ENCODE measurements at regions not wholly inside any gene's neighbourhood (a gene's known extent, or its start where the extent isn't known, plus 50 kb on each side); places are given as distances from the start of the nearest gene placed in this dataset.
A peak's percentile ranks its signal among the peaks of the same experiment; 100 is the strongest.

GRCh38 chr6:165987483-165988301 is 180.0 kb downstream of the TBXT start:
- H3K36me3 Mint-ChIP-seq (ENCODE audit: low read depth), result no peaks in the 10 kb centered on the region; the same call in 2 of the 3 replicates
- peaks cover 77% of the 10 kb centered on the region for H3K27me3 Mint-ChIP-seq (ENCODE audit: insufficient read depth, low read depth, poor library complexity)
- Histone ChIP-seq H3K27me3 (ENCODE audit: insufficient read depth) (peaks cover 100% of the 10 kb centered on the region), H2AFZ (peak overlapping the region; percentile 91), H3K4me2 (peak overlapping the region; percentile 89), H3K27ac (ENCODE audit: low read depth) (no peak overlapping the region), H3F3A (replicated peaks; ENCODE audit: low read depth) (no peaks in the 10 kb centered on the region), H3K4me1 (ENCODE audit: insufficient read depth) (peaks cover 19% of the 10 kb centered on the region), H3K4me3 (peak overlapping the region; percentile 70), H3K9me2 (ENCODE audit: insufficient read depth) (no peaks in the 10 kb centered on the region), H4K20me1 (replicated peaks; ENCODE audit: insufficient read depth) (peaks cover 3% of the 10 kb centered on the region), H3K79me2 (replicated peaks; ENCODE audit: insufficient read depth) (no peaks in the 10 kb centered on the region), H3K36me3 (ENCODE audit: insufficient read depth) (no peaks in the 10 kb centered on the region)
- DNase-seq (ENCODE audit: low spot score), result peak; percentile 81
- ATAC-seq, result peak; percentile 63
- TF ChIP-seq CREB1 (CRISPR knock-in tag; IDR thresholded peaks at IDR 0.05; ENCODE audit: low read depth) (peak; percentile 82), STAT1 (IDR thresholded peaks at IDR 0.05; ENCODE audit: unreplicated experiment) (no peak), EZH2 (IDR thresholded peaks at IDR 0.05; ENCODE audit: low read depth, unreplicated experiment) (peak; percentile 80)
- H3K9me3 Mint-ChIP-seq, result no peaks in the 10 kb centered on the region
- H3K27ac Mint-ChIP-seq, result no peak overlapping the region
- H3K4me3 Mint-ChIP-seq, result peak overlapping the region; percentile 81
- peaks cover 21% of the 10 kb centered on the region for H3K4me1 Mint-ChIP-seq

- Histone ChIP-seq H3K4me2 (peak overlapping the region; percentile 89), H3K27ac (ENCODE audit: low read depth) (no peak overlapping the region), H3K9me2 (ENCODE audit: insufficient read depth) (no peaks in the 10 kb centered on the region), H3K4me3 (peak overlapping the region; percentile 70), H3K27me3 (ENCODE audit: insufficient read depth) (peaks cover 99% of the 10 kb centered on the region), H3K4me1 (ENCODE audit: insufficient read depth) (peaks cover 20% of the 10 kb centered on the region), H3F3A (replicated peaks; ENCODE audit: low read depth) (no peaks in the 10 kb centered on the region), H2AFZ (peak overlapping the region; percentile 21), H4K20me1 (replicated peaks; ENCODE audit: insufficient read depth) (peaks cover 3% of the 10 kb centered on the region), H3K79me2 (replicated peaks; ENCODE audit: insufficient read depth) (no peaks in the 10 kb centered on the region), H3K36me3 (ENCODE audit: insufficient read depth) (no peaks in the 10 kb centered on the region)
- DNase-seq (ENCODE audit: low spot score) (peak; percentile 68), ATAC-seq (peak; percentile 48)
- peak overlapping the region; percentile 81 for H3K4me3 Mint-ChIP-seq
- H3K9me3 Mint-ChIP-seq, result no peaks in the 10 kb centered on the region
- H3K27me3 Mint-ChIP-seq (ENCODE audit: insufficient read depth, low read depth, poor library complexity), result peaks cover 81% of the 10 kb centered on the region
- H3K36me3 Mint-ChIP-seq (ENCODE audit: low read depth), result no peaks in the 10 kb centered on the region; the same call in 2 of the 3 replicates
- H3K27ac Mint-ChIP-seq, result no peak overlapping the region
- H3K4me1 Mint-ChIP-seq, result peaks cover 21% of the 10 kb centered on the region
- TF ChIP-seq ETS1 (IDR thresholded peaks at IDR 0.05), result no peak
- no peak for TF ChIP-seq EZH2phosphoT487 (IDR thresholded peaks at IDR 0.05; ENCODE audit: unreplicated experiment)
- TF ChIP-seq CTCF (conservative IDR thresholded peaks at IDR 0.05; ENCODE audit: low read depth in 2 of 2), result no peak
- no peak for TF ChIP-seq REST (IDR thresholded peaks at IDR 0.05; ENCODE audit: unreplicated experiment)
- no peak for TF ChIP-seq STAT1 (IDR thresholded peaks at IDR 0.05; ENCODE audit: unreplicated experiment)
- TF ChIP-seq NANOG (IDR thresholded peaks at IDR 0.05; ENCODE audit: borderline replicate concordance), result no peak
- no peak for TF ChIP-seq CREB1 (CRISPR knock-in tag; IDR thresholded peaks at IDR 0.05; ENCODE audit: low read depth)
- no peak for TF ChIP-seq EZH2 (IDR thresholded peaks at IDR 0.05; ENCODE audit: low read depth, unreplicated experiment)
Observed at GRCh38 chr6:165986914-165987482, 180.7 kb downstream of the TBXT start.

Data from GM23338 (cell line).